NCI-H345 (cell line): ENCODE measurements at regions not wholly inside any gene's neighbourhood (a gene's known extent, or its start where the extent isn't known, plus 50 kb on each side); places are given as distances from the start of the nearest gene placed in this dataset.

Experiments used
- DNase-seq: peaks from one replicate; lab custom pipeline; 2025; lab: John Stamatoyannopoulos, UW

- DNase-seq: no peak
Measured at GRCh38 chr10:128624656-128625530, 498.7 kb upstream of the MKI67 start.

GRCh38 chr10:128625926-128626325 lies 499.7 kb upstream of the MKI67 start:
- no peak for DNase-seq

GRCh38 chr10:128626397-128627000 lies 500.3 kb upstream of the MKI67 start:
- no peak for DNase-seq

- DNase-seq: no peak
Measured at GRCh38 chr10:128627811-128628210, 501.6 kb upstream of the MKI67 start.

- DNase-seq: no peak
Measured at GRCh38 chr10:128628252-128628651, 502.0 kb upstream of the MKI67 start.

GRCh38 chr10:128629111-128630096 lies 503.2 kb upstream of the MKI67 start:
- DNase-seq: no peak

- DNase-seq: no peak
Measured at GRCh38 chr10:128630787-128631252, 504.6 kb upstream of the MKI67 start.

GRCh38 chr10:128631801-128632241 lies 505.6 kb upstream of the MKI67 start:
- peak; percentile 18 for DNase-seq

- no peak for DNase-seq
Measured at GRCh38 chr10:128632694-128633093, 506.5 kb upstream of the MKI67 start.

- no peak for DNase-seq
Measured at GRCh38 chr10:128633864-128634540, 507.8 kb upstream of the MKI67 start.

GRCh38 chr10:128642023-128642422 lies 515.8 kb upstream of the MKI67 start:
- DNase-seq: no peak

- no peak for DNase-seq
Measured at GRCh38 chr10:128642502-128642901, 516.3 kb upstream of the MKI67 start.

- no peak for DNase-seq
Measured at GRCh38 chr10:128643658-128644057, 517.4 kb upstream of the MKI67 start.

GRCh38 chr10:128645486-128645885 lies 519.3 kb upstream of the MKI67 start:
- DNase-seq: no peak

GRCh38 chr10:128646956-128647355 lies 520.7 kb upstream of the MKI67 start:
- no peak for DNase-seq

GRCh38 chr10:128657548-128657947 lies 531.3 kb upstream of the MKI67 start:
- DNase-seq: peak; percentile 12

- DNase-seq: no peak
Measured at GRCh38 chr10:128660726-128661125, 534.5 kb upstream of the MKI67 start.

- DNase-seq: no peak
Measured at GRCh38 chr10:128661404-128662197, 535.4 kb upstream of the MKI67 start.

- DNase-seq: no peak
Measured at GRCh38 chr10:128662520-128662919, 536.3 kb upstream of the MKI67 start.

GRCh38 chr10:128664729-128665128 lies 538.5 kb upstream of the MKI67 start:
- no peak for DNase-seq

GRCh38 chr10:128675405-128675804 lies 549.2 kb upstream of the MKI67 start:
- DNase-seq: no peak
